IPS DF 4.7 (cell line): ENCODE measurements at regions not wholly inside any gene's neighbourhood (a gene's known extent, or its start where the extent isn't known, plus 50 kb on each side); places are given as distances from the start of the nearest gene placed in this dataset.
"Not testable (repeated sequence)": the region's sequence is repeated elsewhere in the genome, so short reads cannot be mapped to it uniquely, and the experiment has no call there.

Experiments used
- DNase-seq: peaks from one replicate; pipeline ENCODE4 v3.0.0-alpha.2; 2013; ENCODE audit warnings: low spot score; ENCODE audit errors: extremely low read depth

GRCh38 chr5:68070591-68071281, 144.8 kb upstream of the PIK3R1 start:
- no peak for DNase-seq

- no peak for DNase-seq
These were observed 147.5 kb upstream of the PIK3R1 start for GRCh38 chr5:68067976-68068603.

- no peak for DNase-seq
These were observed 148.3 kb upstream of the PIK3R1 start for GRCh38 chr5:68067291-68067690.

GRCh38 chr5:68066277-68066955, 149.1 kb upstream of the PIK3R1 start:
- DNase-seq: no peak

- DNase-seq: not testable (repeated sequence)
These were observed 150.2 kb upstream of the PIK3R1 start for GRCh38 chr5:68065321-68065720.

GRCh38 chr5:68060382-68060781, 155.2 kb upstream of the PIK3R1 start:
- no peak for DNase-seq

GRCh38 chr5:68057191-68057590, 158.4 kb upstream of the PIK3R1 start:
- DNase-seq: no peak

- no peak for DNase-seq
These were observed 159.9 kb upstream of the PIK3R1 start for GRCh38 chr5:68055686-68056085.

GRCh38 chr5:68054638-68055037, 160.9 kb upstream of the PIK3R1 start:
- DNase-seq: no peak

- no peak for DNase-seq
These were observed 162.4 kb upstream of the PIK3R1 start for GRCh38 chr5:68053202-68053601.

GRCh38 chr5:68049053-68049713, 166.4 kb upstream of the PIK3R1 start:
- DNase-seq: no peak

- no peak for DNase-seq
These were observed 167.0 kb upstream of the PIK3R1 start for GRCh38 chr5:68048516-68048915.

- DNase-seq: not testable (repeated sequence)
These were observed 167.5 kb upstream of the PIK3R1 start for GRCh38 chr5:68048054-68048453.

GRCh38 chr5:68047035-68047434, 168.5 kb upstream of the PIK3R1 start:
- no peak for DNase-seq

GRCh38 chr5:68046445-68046844, 169.1 kb upstream of the PIK3R1 start:
- no peak for DNase-seq

- DNase-seq: no peak
These were observed 174.3 kb upstream of the PIK3R1 start for GRCh38 chr5:68041293-68041692.

- DNase-seq: no peak
These were observed 178.0 kb upstream of the PIK3R1 start for GRCh38 chr5:68037546-68037945.

- DNase-seq: no peak
These were observed 181.5 kb upstream of the PIK3R1 start for GRCh38 chr5:68033961-68034571.

GRCh38 chr5:68033029-68033428, 182.5 kb upstream of the PIK3R1 start:
- DNase-seq: no peak

GRCh38 chr5:68032216-68032762, 183.3 kb upstream of the PIK3R1 start:
- no peak for DNase-seq

- no peak for DNase-seq
These were observed 187.3 kb upstream of the PIK3R1 start for GRCh38 chr5:68028131-68028727.
